Tibial nerve (tissue), 4 donors: ENCODE measurements at regions not wholly inside any gene's neighbourhood (a gene's known extent, or its start where the extent isn't known, plus 50 kb on each side); places are given as distances from the start of the nearest gene placed in this dataset.

Experiments
- DNase-seq, 2 donors: peaks; one replicate each; pipeline ENCODE4 v3.0.0-alpha.2; 2019; ENCODE audit warnings: low spot score in 2 of 2
- H3K27ac ChIP-seq, 4 donors: fragments of 200-600 bp; sonication (generic) in 3 of 4; one replicate each; pipeline ENCODE4 v1.5.1; 2017 to 2019; ENCODE audit warnings: mild to moderate bottlenecking in 1 of 4
- H3K27me3 ChIP-seq, 2 donors: fragments of 200-600 bp; sonication (generic) in 1 of 2; one replicate each; pipeline versions ENCODE4 v1.5.1 to v1.6.0; 2017 to 2019
- H3K36me3 ChIP-seq, 3 donors: fragments of 200-600 bp; sonication (generic); one replicate each; pipeline ENCODE4 v1.5.1; 2018 to 2019
- H3K4me1 ChIP-seq, 4 donors: fragments of 200-600 bp; sonication (generic) in 3 of 4; one replicate each; pipeline ENCODE4 v1.5.1; 2017 to 2019
- H3K4me3 ChIP-seq, 4 donors: fragments of 200-600 bp; sonication (generic) in 3 of 4; one replicate each; pipeline ENCODE4 v1.5.1; 2017 to 2019; ENCODE audit warnings: mild to moderate bottlenecking in 1 of 4, moderate library complexity in 1 of 4
- H3K9me3 ChIP-seq, 4 donors: fragments of 200-600 bp; sonication (generic) in 3 of 4; one replicate each; pipeline ENCODE4 v1.5.1; 2017 to 2019
- EP300 ChIP-seq, 2 donors: sonication (generic); formaldehyde crosslinking; IDR thresholded peaks; one replicate each; pipeline ENCODE4 v1.6.1; 2017; ENCODE audit warnings: antibody characterized with exemption in 2 of 2, mild to moderate bottlenecking in 1 of 2
- POLR2A ChIP-seq, 2 donors: fragments of 450-650 bp; IDR thresholded peaks; one replicate each; pipeline ENCODE4 v1.6.1; 2017; ENCODE audit warnings: antibody characterized with exemption in 2 of 2, mild to moderate bottlenecking in 2 of 2, moderate library complexity in 2 of 2
- WGBS, 2 donors: methylation state at CpG; one replicate each; pipeline ENCODE4 v1.1.5; 2018; 5-methylcytosine and 5-hydroxymethylcytosine counted together
- TF ChIP-seq, protein P1 (sequence below), 5 experiments: fragments of 200-600 bp in 3 of 5; fragments of 450-650 bp in 2 of 5; sonication (generic) in 3 of 5; IDR thresholded peaks; one replicate each; pipeline ENCODE4 v1.5.1; 2016 to 2019; ENCODE audit warnings: antibody characterized with exemption in 5 of 5, mild to moderate bottlenecking in 3 of 5, moderate library complexity in 2 of 5

DNA sequence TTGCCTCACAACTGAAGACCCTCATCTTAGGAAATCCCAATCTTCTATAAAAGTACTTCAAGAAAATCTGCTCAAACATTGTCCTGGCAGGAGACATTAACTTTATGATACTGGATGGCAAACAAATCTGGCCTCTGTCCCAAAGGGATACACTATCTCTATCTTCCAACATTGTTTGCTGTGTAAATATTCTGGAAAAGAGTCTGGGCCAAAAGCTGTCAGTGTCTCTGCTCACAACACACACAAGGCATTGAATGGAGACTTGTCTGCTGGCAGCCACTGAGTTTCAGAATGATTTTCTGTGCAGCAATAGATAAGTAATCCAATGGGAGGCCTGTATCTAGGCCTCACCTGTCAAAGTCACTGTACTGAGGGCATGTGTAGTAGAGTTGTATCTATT is 471.1 kb downstream of the DMAC1 start:
- DNase-seq: no peak
- TF ChIP-seq, protein P1, sequence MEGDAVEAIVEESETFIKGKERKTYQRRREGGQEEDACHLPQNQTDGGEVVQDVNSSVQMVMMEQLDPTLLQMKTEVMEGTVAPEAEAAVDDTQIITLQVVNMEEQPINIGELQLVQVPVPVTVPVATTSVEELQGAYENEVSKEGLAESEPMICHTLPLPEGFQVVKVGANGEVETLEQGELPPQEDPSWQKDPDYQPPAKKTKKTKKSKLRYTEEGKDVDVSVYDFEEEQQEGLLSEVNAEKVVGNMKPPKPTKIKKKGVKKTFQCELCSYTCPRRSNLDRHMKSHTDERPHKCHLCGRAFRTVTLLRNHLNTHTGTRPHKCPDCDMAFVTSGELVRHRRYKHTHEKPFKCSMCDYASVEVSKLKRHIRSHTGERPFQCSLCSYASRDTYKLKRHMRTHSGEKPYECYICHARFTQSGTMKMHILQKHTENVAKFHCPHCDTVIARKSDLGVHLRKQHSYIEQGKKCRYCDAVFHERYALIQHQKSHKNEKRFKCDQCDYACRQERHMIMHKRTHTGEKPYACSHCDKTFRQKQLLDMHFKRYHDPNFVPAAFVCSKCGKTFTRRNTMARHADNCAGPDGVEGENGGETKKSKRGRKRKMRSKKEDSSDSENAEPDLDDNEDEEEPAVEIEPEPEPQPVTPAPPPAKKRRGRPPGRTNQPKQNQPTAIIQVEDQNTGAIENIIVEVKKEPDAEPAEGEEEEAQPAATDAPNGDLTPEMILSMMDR (IDR thresholded peaks at IDR 0.05): no peak
- no peak for TF ChIP-seq POLR2A (IDR thresholded peaks at IDR 0.05)
- no peak for TF ChIP-seq EP300 (IDR thresholded peaks at IDR 0.05)
- H3K9me3 ChIP-seq: no peaks in the 10 kb centered on the region

GRCh38 chr9:7325995-7326394 is 473.6 kb downstream of the DMAC1 start:
- Histone ChIP-seq H3K4me3 (no peak overlapping the region), H3K27ac (no peak overlapping the region), H3K9me3 (no peaks in the 10 kb centered on the region), H3K36me3 (no peaks in the 10 kb centered on the region), H3K4me1 (no peaks in the 10 kb centered on the region), H3K27me3 (no peaks in the 10 kb centered on the region)
- TF ChIP-seq, protein P1 (IDR thresholded peaks at IDR 0.05): no peak
- no peak for TF ChIP-seq POLR2A (IDR thresholded peaks at IDR 0.05)
- TF ChIP-seq EP300 (IDR thresholded peaks at IDR 0.05): no peak
- DNase-seq: no peak
- WGBS, 2 donors: 82 to 90% methylated on average over 1 of the region's 1 CpG

More for the DNA sequence above, 471.1 kb downstream of the DMAC1 start:
- H3K4me1 ChIP-seq: no peaks in the 10 kb centered on the region
- H3K27ac ChIP-seq: no peak overlapping the region
- H3K27me3 ChIP-seq: no peaks in the 10 kb centered on the region
- no peaks in the 10 kb centered on the region for H3K36me3 ChIP-seq
- H3K4me3 ChIP-seq: no peak overlapping the region

DNA sequence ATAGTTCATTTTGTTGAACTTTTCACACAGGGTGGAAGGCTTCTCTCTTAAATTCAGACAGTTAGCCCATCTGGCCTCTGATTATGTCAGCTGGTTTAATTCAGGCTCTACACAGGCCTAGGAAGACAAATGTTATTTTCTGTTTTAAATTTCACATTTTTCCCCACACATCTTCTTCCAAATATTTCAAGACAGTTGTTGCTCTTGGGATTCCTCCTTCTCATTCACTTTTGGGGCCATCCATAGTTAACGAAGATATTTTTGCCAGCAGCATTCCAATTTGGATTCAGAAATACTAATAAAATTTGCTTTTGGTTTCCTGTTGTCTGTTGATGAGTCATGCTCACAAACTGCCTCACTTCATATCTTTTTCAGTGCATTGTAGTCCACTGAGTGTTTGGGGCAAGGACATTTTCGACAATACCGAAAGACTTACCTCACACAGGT is 475.4 kb downstream of the DMAC1 start:
- no peaks in the 10 kb centered on the region for H3K36me3 ChIP-seq
- H3K27ac ChIP-seq: no peak overlapping the region
- no peaks in the 10 kb centered on the region for H3K4me1 ChIP-seq
- no peak for DNase-seq
- TF ChIP-seq EP300 (IDR thresholded peaks at IDR 0.05): no peak
- TF ChIP-seq, protein P1 (IDR thresholded peaks at IDR 0.05): no peak
- no peak for TF ChIP-seq POLR2A (IDR thresholded peaks at IDR 0.05)
- H3K27me3 ChIP-seq: no peaks in the 10 kb centered on the region
- H3K4me3 ChIP-seq: no peak overlapping the region
- H3K9me3 ChIP-seq: no peaks in the 10 kb centered on the region
- WGBS, 2 donors: 73 to 74% methylated on average over 3 of the region's 3 CpGs

DNA sequence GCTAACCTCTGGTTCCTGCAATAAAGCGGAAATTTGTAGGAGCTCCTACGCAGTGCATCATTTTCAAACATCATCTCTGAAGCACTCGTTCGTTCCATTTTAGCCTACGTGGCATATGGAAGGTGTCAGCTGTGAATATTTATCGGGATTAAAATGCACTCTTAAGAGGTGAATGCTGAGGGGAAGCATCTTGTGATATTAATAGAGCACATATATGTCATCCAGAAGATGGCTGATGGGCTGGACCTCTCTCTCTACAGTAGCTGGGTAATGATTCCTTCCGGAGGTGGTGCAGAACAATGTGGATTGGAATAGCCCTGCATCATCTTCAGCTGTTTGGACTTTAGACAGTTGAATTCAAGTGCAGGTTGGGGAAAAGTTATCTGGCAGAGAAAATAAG is 478.7 kb downstream of the DMAC1 start:
- 93 to 96% methylated on average over 7 of the region's 7 CpGs for WGBS, 2 donors
- H3K27me3 ChIP-seq: no peaks in the 10 kb centered on the region
- H3K36me3 ChIP-seq: no peaks in the 10 kb centered on the region
- DNase-seq: no peak
- H3K4me3 ChIP-seq: no peak overlapping the region
- no peak overlapping the region for H3K27ac ChIP-seq
- no peak for TF ChIP-seq EP300 (IDR thresholded peaks at IDR 0.05)
- no peak for TF ChIP-seq POLR2A (IDR thresholded peaks at IDR 0.05)
- TF ChIP-seq, protein P1 (IDR thresholded peaks at IDR 0.05): no peak
- H3K9me3 ChIP-seq: no peaks in the 10 kb centered on the region
- no peaks in the 10 kb centered on the region for H3K4me1 ChIP-seq

- no peaks in the 10 kb centered on the region for H3K4me1 ChIP-seq
- no peak overlapping the region for H3K4me3 ChIP-seq
- no peak overlapping the region for H3K27ac ChIP-seq
- no peaks in the 10 kb centered on the region for H3K9me3 ChIP-seq
- H3K27me3 ChIP-seq: no peaks in the 10 kb centered on the region
- 55 to 58% methylated on average over 7 of the region's 7 CpGs for whole genome bisulfite sequencing, 2 donors
- TF ChIP-seq, protein P1 (IDR thresholded peaks at IDR 0.05): no peak
- no peak for TF ChIP-seq EP300 (IDR thresholded peaks at IDR 0.05)
- no peak for TF ChIP-seq POLR2A (IDR thresholded peaks at IDR 0.05)
- no peaks in the 10 kb centered on the region for H3K36me3 ChIP-seq
- no peak for DNase-seq
Observed at GRCh38 chr9:7320139-7320538, 479.4 kb downstream of the DMAC1 start.
